ENCODE measurements at regions not wholly inside any gene's neighbourhood (a gene's known extent, or its start where the extent isn't known, plus 50 kb on each side); places are given as distances from the start of the nearest gene placed in this dataset.
A peak's percentile ranks its signal among the peaks of the same experiment; 100 is the strongest.

DNA sequence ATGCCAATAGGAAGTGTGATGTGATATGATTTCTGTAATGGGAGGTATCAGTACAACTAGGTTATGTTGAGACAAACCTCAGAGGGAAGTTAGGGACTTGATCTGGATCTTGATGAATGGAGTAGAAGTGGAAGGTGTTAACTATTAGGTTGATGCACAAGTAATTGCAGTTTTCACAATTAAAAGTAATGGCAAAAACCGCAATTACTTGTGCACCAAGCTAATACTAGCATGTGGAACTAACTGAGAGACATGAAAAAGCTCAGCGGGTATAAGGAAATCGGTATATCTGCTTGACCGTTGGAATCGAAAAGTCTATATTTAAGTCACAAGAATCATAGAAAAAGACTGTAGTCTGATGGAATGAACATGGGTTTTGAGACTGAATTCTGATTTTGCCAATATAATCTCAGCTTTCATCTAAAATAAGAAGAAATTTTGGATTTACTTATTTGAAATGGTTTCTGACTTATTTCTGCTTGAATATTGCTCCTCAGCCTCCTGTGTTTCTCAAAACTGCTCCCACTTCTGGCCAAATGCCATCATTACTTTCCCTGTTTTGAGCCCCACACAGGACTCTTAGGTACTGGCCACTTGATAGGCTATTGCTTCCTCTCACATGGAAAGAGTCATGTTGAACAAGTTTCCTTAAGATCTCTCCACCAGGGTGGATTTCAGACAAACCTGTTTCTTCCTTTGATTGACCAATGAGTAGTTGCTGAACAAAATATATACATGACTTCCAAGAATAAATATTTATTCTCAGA lies 271.5 kb upstream of the COL8A1 start:
- H3K9ac ChIP-seq (ENCODE audit: insufficient read depth, low read length), result no peak overlapping the region
- H3K4me3 ChIP-seq (replicated peaks in 1 of 4; ENCODE audit: control extremely low read depth in 1 of 4, insufficient read depth in 1 of 4, low read depth in 3 of 4, low read length in 4 of 4), result no peak overlapping the region
- TF ChIP-seq EZH2 (IDR thresholded peaks at IDR 0.05; ENCODE audit: low read length, missing control alignments), result no peak
- no peak for TF ChIP-seq CTCF (conservative IDR thresholded peaks at IDR 0.05 in 1 of 2, IDR thresholded peaks at IDR 0.05 in 1 of 2; ENCODE audit: low read depth in 1 of 2, low read length in 2 of 2)

DNA sequence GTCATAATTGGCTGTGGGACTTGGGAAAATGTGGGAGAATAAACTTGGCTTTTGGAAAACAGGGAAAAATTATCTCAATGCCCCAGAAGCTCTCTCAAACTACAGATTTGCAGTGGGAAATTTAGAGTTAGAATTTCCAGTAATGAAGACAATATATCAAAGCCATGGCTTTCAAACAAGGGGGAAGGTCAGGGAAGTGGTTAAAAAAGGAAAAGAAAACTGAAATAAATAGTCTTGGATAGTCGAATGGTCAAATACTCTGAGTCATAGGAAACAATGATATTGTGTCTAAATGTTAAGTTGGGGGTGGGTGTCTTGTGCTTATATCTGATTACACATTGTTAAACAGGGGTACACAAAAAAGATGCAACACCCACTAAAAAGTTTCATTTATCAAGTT lies 272.4 kb upstream of the COL8A1 start:
- no peaks in the 10 kb centered on the region for H4K20me1 ChIP-seq (ENCODE audit: control insufficient read depth, extremely low read depth, insufficient read depth, low read length)
- H3K27me3 ChIP-seq (ENCODE audit: control insufficient read depth, insufficient read depth, low read length), result no peaks in the 10 kb centered on the region
- peak; percentile 14 to 39 for DNase-seq (ENCODE audit: low read depth in 2 of 2)
- H3K79me2 ChIP-seq (ENCODE audit: control insufficient read depth, insufficient read depth, low read length), result no peaks in the 10 kb centered on the region
- TF ChIP-seq EZH2 (IDR thresholded peaks at IDR 0.05; ENCODE audit: low read length, missing control alignments), result no peak
- TF ChIP-seq CTCF (conservative IDR thresholded peaks at IDR 0.05 in 1 of 2, IDR thresholded peaks at IDR 0.05 in 1 of 2; ENCODE audit: low read depth in 1 of 2, low read length in 2 of 2), result no peak
- H2AFZ ChIP-seq (ENCODE audit: low read length), result no peak overlapping the region
- H3K36me3 ChIP-seq (ENCODE audit: control insufficient read depth, insufficient read depth, low read length), result no peaks in the 10 kb centered on the region
- no peak overlapping the region for H3K4me3 ChIP-seq (replicated peaks in 1 of 4; ENCODE audit: control extremely low read depth in 1 of 4, insufficient read depth in 1 of 4, low read depth in 3 of 4, low read length in 4 of 4)
- H3K9ac ChIP-seq (ENCODE audit: insufficient read depth, low read length), result no peak overlapping the region
- no peak overlapping the region for H3K4me2 ChIP-seq (ENCODE audit: extremely low read depth, insufficient read depth, low read length)
- no peak overlapping the region for H3K27ac ChIP-seq (ENCODE audit: insufficient read depth, low read length)
- H3K4me1 ChIP-seq (ENCODE audit: control insufficient read depth, extremely low read depth, insufficient read depth, low read length), result no peaks in the 10 kb centered on the region
- H3K9me3 ChIP-seq (ENCODE audit: control insufficient read depth, insufficient read depth, low read depth, low read length), result no peaks in the 10 kb centered on the region

More for the DNA sequence above, 271.5 kb upstream of the COL8A1 start:
- Histone ChIP-seq H3K27me3 (ENCODE audit: control insufficient read depth, insufficient read depth, low read length) (no peaks in the 10 kb centered on the region), H3K4me1 (ENCODE audit: control insufficient read depth, extremely low read depth, insufficient read depth, low read length) (no peaks in the 10 kb centered on the region), H4K20me1 (ENCODE audit: control insufficient read depth, extremely low read depth, insufficient read depth, low read length) (no peaks in the 10 kb centered on the region), H3K4me2 (ENCODE audit: extremely low read depth, insufficient read depth, low read length) (no peak overlapping the region), H2AFZ (ENCODE audit: low read length) (no peak overlapping the region), H3K27ac (ENCODE audit: insufficient read depth, low read length) (no peak overlapping the region), H3K9me3 (ENCODE audit: control insufficient read depth, insufficient read depth, low read depth, low read length) (no peaks in the 10 kb centered on the region), H3K36me3 (ENCODE audit: control insufficient read depth, insufficient read depth, low read length) (no peaks in the 10 kb centered on the region), H3K79me2 (ENCODE audit: control insufficient read depth, insufficient read depth, low read length) (no peaks in the 10 kb centered on the region)
- no peak for DNase-seq (ENCODE audit: low read depth in 2 of 2)

- Histone ChIP-seq H3K27me3 (ENCODE audit: control insufficient read depth, insufficient read depth, low read length) (no peaks in the 10 kb centered on the region), H3K9ac (ENCODE audit: insufficient read depth, low read length) (no peak overlapping the region), H3K36me3 (ENCODE audit: control insufficient read depth, insufficient read depth, low read length) (no peaks in the 10 kb centered on the region), H3K4me1 (ENCODE audit: control insufficient read depth, extremely low read depth, insufficient read depth, low read length) (no peaks in the 10 kb centered on the region), H4K20me1 (ENCODE audit: control insufficient read depth, extremely low read depth, insufficient read depth, low read length) (no peaks in the 10 kb centered on the region), H3K4me2 (ENCODE audit: extremely low read depth, insufficient read depth, low read length) (no peak overlapping the region), H3K9me3 (ENCODE audit: control insufficient read depth, insufficient read depth, low read depth, low read length) (no peaks in the 10 kb centered on the region), H3K27ac (ENCODE audit: insufficient read depth, low read length) (no peak overlapping the region), H3K79me2 (ENCODE audit: control insufficient read depth, insufficient read depth, low read length) (no peaks in the 10 kb centered on the region), H3K4me3 (replicated peaks in 1 of 4; ENCODE audit: control extremely low read depth in 1 of 4, insufficient read depth in 1 of 4, low read depth in 3 of 4, low read length in 4 of 4) (no peak overlapping the region), H2AFZ (ENCODE audit: low read length) (no peak overlapping the region)
- DNase-seq (ENCODE audit: low read depth in 2 of 2), result peak in 1 of 2 donors; percentile 26
- no peak for TF ChIP-seq CTCF (conservative IDR thresholded peaks at IDR 0.05 in 1 of 2, IDR thresholded peaks at IDR 0.05 in 1 of 2; ENCODE audit: low read depth in 1 of 2, low read length in 2 of 2)
- TF ChIP-seq EZH2 (IDR thresholded peaks at IDR 0.05; ENCODE audit: low read length, missing control alignments), result no peak
Measured at GRCh38 chr3:99365396-99365795, 273.0 kb upstream of the COL8A1 start.
